GM19455 (cell line): ENCODE measurements at regions not wholly inside any gene's neighbourhood (a gene's known extent, or its start where the extent isn't known, plus 50 kb on each side); places are given as distances from the start of the nearest gene placed in this dataset.

Experiments used
- ATAC-seq: cut with Tn5 transposase; IDR thresholded peaks from one replicate; pipeline ENCODE4 v1.9.1; 2021; ENCODE audit not compliant: unreplicated experiment

DNA sequence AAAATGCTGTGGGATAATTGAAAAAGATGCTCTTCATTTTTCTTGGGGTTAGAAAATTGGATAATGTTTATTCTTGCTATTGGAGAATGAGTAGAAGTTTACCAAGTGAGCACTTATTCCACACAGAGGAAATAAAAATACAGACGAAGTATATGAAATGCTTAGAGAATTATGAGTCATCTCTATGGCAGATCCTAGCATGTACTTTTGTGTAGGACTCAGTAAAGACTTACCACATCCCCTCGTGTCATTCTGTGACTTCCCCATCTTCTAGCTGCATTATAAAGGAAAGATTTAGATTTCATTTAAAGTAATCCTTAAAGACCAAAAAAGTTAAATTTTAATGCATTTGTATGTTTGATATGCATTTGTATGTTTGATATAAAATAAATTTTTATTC lies 685.6 kb downstream of the TBC1D32 start:
- no peak for ATAC-seq

DNA sequence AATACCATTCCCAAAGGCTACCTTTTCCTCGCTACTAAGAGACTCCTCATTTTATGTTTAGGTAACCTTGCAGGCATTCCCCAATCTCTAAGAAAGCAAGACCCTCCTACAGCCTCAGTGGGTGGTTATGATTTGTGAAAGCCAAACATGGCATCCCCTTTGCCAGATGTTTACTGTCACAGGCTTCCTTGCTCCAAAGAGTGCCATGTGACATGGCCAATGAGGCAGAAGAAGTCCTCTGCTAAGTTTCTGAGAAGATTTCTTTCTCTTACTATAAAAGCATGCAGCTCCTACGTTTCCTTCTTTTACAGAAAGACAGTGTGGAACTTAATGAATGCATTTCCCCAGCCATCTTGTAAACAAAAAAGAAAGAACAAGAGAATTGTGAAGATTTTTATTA lies 688.2 kb downstream of the TBC1D32 start:
- no peak for ATAC-seq

DNA sequence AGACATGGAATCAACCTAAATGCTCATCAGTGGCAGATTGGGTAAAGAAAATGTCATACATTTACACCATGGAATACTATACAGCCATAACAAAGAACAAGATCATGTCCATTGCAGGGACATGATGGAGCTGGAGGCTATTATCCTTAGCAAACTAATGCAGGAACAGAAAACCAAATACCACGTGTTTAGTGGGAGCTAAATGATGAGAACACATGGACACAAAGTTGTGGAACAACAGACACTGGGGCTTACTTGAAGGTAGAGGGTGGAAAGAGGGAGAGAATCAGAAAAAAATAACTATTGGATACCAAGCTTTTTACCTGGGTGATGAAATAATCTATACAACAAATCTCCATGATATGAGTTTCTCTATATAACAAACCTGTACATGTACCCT lies 701.3 kb downstream of the TBC1D32 start:
- no peak for ATAC-seq

DNA sequence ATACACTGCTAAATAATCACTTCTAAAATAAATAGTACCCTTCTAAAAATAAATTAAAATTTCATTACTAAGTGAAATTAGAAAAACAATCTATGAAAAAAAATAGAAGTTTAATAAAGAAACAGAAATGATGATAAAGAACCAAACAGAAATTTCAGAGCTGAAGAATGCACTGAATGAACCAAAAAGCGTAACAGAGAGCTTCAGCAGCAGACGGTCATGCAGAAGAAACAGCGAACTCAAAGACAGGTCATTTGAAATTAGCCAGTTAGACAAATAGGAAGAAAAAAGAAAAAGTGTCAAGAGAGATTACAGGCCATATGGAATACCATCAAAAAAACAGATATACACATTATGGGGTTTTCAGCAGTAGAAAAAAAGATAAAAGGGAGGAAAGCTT lies 706.7 kb downstream of the TBC1D32 start:
- no peak for ATAC-seq

DNA sequence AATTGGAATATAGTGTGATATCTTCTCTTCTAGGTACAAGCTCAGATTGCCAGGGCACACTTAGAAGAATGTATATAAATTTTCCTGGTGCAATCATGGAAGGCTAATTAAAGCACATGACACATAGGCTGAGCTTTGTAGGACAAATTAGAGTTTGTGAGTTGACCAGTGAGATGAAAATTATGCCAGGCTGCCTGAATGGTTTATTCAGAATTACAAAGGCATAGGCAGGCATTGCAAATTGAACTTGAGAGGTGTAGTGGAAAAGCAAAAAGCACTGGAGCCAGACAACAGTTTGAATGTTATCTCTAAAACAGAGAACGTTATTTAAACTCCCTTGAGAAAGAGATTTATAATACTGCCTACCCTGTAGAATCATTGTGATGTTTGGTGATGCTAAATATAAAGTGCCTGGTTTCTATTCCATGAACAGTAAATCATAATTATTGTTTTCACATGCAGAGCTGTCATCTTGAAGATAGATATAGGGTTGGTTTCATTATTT lies 712.1 kb downstream of the TBC1D32 start:
- no peak for ATAC-seq

DNA sequence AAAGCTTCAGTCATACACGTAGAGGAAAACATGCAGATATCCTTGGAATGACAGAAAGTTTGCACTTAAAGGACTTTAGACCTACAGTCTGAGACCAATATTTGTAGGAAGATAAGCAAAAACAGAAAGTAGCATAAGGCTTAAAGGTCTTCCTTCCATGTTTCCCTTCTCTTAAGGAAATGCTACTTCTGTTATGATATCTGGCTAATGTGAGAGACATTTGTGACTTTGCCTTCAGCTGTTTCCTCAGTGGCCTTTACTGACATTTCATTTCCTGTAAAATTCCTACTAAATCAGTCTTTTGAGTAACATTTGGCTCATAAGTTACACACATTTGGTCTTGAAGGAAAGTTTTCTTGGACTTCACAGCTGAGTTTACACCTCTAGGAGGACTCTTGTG lies 713.4 kb downstream of the TBC1D32 start:
- no peak for ATAC-seq

DNA sequence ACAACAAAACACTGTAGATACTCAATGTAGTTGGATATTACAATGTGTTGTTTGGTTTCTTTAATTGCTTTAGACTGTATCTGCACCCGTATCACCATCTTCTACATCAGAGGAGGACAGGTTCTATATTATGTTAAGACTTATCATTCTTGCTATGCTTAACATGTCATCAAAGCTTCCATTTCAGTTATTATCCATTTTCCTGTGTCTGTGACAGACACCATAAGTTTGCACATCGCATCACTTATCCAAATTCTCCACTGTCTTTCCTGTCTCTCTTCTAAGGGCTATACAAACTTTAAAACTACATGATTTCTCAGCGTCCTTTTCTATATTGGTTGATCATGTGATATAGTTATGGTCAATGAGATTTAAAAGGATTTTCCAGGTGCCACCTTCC lies 719.0 kb downstream of the TBC1D32 start:
- no peak for ATAC-seq

DNA sequence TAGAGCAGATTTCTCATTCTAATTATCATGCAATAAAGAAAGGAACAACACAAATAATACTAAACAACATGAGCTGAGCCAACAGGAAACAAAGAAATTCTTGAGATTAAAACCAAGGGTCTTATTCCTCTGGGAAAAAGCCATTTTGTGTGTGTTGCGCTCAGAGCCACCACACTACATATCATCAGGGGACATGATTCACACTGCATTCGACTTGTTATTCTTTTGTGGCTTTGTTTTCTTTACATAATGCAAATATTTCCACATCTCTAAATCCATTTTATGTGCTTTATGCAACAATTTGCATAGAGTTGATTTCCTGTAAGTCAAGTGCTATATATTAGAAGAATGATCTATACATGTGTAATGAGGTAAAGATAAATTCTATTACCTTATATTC lies 719.6 kb downstream of the TBC1D32 start:
- no peak for ATAC-seq

DNA sequence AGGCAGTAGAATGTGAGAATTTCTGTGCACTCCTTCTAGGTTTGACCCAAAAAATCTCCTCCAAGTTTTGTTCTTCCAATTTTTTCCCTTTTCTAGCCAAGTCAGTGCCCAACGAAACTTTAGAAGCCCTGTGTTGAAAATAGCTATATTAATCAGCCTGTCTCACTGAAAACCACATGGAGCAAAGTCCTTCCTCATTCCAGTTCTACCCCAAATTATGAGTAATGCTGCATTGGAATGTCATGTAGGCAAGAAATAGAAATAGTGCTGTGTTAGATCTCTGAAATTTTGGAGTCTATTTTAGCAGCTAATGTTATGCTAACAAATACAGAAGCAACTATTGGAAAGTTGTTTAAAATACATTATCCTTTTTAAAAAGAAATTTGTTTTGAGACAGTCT lies 725.5 kb downstream of the TBC1D32 start:
- no peak for ATAC-seq

DNA sequence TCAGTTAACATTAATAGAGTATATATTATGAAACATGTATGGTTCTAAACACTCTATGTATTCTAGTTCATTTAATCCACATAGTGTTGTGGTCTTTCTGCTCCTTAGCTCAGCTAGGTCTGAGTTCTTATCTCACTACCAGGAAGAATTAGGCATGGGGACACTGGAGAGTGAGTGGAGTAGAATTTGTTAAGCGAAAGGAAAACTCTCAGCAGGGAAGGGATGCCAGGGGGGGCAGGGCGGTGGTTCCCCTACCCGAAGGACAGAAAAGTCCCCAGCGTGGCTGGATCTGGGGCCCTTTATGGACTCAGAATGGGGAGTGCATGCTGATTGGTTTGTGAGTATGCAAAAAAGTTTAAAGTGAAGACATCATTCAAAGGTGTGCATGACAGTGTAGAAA lies 727.5 kb downstream of the TBC1D32 start:
- ATAC-seq = no peak

DNA sequence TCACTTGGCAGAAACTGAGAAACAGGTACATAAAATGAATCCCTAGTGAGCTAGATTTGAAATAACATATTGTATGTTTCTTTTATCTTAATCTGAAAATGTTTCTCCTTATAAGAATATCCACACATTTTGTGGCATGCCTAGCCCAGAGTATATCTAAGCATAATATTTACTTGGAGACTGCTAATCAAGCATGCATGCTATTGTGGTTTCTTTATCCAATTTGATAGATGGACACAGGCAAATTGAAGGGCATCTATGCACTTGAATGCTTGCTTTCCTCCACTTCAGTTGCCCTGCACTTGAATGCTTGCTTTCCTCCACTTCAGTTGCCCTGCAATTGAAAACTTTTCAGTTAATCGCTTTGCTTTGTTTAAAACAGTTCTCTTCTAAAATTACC lies 729.8 kb downstream of the TBC1D32 start:
- no peak for ATAC-seq

DNA sequence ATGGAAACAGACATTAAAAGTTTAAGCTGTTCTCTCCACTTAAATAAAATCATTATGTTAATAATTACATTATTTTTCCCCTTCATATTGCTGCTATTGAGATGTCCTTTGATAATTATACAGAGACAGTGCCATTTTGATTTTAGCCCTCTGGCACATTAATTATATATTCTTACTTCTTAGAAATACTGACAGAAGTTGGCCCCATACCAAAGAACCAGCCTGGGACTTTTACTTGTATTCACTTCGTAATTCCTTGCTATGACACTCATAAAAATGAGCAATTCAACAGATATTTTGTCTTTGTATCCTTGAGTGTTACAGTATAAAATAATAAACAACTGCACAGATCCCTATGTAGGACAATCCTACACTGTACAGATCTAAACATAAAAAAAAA lies 743.7 kb downstream of the TBC1D32 start:
- no peak for ATAC-seq

DNA sequence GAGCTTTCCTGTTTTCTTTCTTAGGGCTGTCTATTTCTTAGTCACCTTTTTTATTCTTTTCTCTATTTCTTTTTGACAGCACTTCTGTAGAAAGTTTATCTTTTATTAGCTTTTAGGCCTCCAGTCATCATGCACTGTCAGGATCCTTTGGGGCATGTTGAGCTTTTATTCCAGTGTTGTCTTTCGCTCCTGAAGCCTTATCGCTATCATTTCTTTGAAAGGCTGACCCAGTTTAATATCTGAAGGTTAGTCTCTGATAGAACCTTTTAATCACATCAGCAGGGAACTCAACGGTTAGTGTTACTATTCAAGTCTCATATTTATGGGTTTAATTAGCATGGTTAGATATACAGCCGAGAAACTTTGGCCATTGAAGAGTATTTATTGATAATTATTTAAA lies 745.9 kb downstream of the TBC1D32 start:
- no peak for ATAC-seq

DNA sequence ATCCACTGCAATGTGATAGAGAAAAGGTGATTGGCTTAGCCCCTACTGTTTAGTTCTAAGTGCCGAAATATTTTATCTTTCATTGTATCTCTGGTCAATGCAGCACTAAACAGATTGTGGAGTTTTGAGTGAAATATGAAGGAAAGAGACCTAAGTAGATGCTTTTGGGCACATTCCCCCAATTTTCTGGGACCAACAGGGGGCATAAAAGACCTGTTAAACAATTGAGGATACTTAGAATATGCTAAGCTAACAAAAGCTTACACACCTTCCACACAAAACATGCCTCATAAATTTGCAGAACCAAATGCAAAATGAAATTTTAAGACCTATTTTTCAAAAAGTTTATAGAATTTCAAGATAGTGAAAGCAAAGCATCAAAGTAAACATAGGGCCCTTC lies 746.9 kb downstream of the TBC1D32 start:
- ATAC-seq = no peak

DNA sequence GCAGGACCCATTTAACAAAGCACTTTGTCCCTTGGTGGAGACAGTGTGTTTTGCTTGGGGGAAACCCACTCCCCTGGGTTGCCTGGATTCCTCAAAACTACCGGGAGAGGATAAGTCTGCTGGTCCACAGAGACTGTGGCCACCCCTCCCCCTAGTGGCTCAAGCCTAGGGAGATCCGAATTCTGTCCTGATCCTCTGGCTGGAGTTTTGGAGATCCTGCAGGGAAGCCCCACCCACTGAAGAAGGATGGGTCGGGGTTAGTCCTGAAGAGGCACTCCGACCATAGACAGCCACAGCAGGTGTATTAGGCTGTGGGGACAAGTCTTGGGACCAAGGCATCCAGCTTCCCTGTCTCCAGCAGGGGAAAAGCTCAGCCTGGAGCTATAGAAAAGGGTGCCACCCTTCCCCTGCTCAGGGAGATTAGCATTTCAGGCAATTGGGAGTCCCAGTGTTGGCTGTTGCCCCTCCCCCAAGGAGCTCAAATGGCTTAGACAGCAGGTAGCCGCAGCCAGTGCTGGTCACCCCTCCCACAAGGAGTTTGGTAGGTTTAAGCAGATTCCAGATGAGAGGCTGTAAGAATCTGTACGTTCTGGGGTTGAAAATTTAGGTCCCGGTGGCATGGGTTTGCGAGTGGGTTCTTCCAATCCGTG lies 750.0 kb downstream of the TBC1D32 start:
- ATAC-seq = no peak

DNA sequence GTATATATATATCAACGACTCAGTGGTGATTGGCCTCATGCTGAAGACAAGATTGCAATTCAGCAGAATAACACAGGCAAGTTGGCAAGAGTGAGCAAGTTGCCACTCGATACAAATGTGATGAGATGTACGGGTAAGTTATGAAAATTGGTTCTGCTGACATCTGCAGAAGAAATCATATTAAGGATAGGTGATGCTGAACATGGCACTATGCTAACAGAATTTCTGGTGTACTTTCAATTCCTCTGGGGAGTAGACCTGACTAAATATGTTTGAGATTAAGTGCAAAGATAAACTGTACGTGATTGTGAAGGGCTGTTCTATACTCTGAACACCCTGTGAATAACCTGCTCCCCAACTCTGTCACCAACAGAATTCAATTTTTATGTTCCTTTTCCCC lies 758.2 kb downstream of the TBC1D32 start:
- ATAC-seq = no peak

DNA sequence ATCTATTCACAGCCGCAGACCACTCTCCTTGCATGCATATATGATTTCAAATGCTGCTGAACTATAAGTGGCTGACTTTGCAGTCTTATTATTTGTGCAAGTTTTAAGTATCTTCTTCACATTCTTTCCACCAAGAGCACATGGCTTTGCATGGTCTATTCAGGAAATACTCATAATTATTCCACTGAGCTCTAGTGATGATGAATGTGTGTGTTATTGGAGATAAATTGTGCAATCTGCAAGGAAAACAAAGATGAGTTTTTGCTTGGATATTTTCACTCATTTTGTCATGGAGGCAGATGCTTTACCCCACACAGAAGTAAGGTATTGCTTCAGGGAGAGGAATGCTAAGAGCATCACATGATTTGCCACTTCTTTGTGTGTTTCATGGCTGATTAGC lies 764.6 kb downstream of the TBC1D32 start:
- ATAC-seq = no peak

DNA sequence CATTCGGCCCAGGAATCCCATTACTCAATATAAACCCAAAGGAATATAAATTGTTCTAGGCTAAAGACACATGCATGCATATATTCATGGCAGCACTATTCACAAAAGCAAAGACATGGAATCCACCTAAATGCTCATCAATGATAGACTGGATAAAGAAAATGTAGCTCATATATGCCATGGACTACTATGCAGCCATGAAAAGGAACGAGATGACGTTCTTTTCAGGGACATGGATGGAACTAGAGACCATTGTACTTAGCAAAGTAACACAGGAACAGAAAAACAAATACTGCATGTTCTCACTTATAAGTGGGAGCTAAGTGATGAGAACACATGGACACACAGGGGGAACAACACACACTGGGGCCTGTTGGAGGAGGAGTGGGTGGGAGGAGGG lies 769.5 kb downstream of the TBC1D32 start:
- ATAC-seq = no peak

DNA sequence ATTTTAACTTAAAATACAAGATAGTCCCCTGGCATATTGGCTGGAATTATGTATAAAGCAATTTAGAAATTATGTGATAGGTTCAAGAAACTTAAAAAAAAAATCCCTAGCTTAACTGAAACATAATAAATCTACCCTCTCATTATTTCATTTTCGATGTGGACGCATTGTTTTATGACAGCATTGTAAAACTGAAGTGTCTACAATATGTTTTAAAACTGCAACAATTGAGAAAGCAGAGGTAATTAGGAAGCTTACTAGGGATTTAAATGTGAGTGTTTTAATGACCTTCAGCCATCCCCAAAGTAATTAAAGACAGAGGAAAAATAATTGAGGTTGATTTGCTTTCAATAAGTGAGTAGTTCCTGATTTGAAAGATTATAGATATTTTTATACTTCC lies 776.0 kb downstream of the TBC1D32 start:
- no peak for ATAC-seq

DNA sequence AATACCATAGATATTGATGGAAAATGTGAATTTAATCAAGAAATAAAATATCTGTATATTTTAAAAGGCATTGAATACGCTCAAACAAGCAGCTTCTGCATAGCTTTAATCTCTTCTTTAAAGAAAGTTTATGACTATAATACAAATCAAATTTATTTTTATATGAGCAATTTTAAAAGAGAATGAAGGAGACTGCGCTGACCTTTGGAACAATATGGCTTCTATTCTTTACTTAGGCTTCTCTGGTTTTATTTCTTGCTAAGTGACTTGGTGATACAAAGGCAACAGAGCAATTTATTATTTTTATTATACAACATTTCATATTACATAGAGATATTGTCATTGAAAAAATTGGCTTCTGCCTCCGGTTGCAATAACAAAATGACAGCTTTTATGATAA lies 776.7 kb downstream of the TBC1D32 start:
- ATAC-seq = no peak

DNA sequence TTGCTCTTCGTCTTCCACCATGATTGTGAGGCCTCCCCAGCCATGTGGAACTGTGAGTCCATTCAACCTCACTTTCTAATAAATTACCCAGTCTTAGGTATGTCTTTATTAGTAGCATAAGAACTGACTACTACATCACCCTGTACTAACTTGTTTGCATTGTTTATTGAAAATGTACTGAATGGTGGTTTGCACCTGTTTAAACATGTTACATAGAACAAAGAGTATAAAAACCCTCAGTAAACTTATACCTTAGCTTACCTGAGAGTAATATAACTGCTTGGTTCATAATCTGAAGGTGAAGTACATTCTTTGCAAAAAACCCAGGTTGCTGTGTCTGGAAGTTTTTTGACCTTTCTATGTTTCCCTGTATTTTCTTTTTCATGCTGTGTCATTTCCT lies 777.8 kb downstream of the TBC1D32 start:
- no peak for ATAC-seq

DNA sequence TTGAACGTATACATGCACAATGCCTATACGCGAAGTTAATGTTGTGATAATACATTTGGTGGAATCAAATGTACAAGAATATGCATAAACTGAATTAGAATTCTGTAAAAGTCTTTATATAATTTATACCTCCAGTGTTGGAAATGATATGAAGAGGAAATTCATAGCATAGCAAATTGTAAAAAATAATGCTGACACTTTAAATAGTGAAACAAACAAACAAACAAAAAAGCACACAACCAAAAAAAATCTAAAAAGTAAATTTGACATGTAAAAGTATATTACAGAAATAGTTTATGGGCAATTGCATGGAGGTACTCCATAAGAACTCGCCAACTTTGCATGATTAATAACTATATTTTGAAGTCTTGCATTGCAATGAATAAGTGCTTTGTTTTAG lies 780.9 kb downstream of the TBC1D32 start:
- no peak for ATAC-seq

DNA sequence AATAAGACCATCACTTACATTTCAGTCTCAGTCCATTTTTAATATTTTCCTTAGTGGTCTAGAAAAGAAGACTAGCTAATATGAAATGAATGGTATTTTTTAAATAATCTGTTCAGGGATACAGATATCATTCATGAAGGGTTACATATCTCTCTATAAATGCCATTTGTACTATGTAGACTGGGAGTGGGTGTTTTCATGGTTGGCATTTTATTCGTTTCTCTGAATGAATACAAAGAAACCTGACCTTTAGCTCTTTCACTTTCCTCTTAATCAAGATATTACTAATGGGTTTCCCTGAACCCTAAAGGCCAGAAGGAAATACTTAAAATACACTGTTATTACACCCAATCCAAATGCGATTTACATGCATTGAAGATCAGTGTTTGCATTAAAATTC lies 788.9 kb downstream of the TBC1D32 start:
- no peak for ATAC-seq

DNA sequence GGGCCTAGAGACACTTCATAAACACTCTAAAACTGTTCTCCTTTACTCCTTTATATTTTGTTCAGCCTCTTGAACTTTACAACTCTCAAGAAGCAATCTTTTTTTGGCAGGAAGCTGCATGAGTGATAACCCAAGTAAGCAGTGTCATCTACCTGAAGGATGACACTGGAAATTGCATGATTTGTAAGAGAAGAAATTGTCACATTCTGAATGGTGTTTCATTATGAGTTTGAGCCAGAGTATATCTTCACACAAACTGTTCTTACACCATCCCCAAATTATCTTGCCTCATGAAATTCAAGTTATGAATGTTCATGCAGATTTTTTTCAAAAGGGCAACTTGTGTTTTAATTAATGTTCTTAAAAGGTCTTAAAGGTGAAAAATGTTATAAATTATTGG lies 799.3 kb downstream of the TBC1D32 start:
- ATAC-seq = no peak
